GM10266 (cell line): ENCODE measurements at regions not wholly inside any gene's neighbourhood (a gene's known extent, or its start where the extent isn't known, plus 50 kb on each side); places are given as distances from the start of the nearest gene placed in this dataset.

Experiments
- DNase-seq: peaks from one replicate; pipeline ENCODE4 v3.0.0; 2012; ENCODE audit errors: extremely low spot score
- TF ChIP-seq, protein P1 (sequence below): IDR thresholded peaks from 2 replicates; pipeline ENCODE4 v1.5.1; 2012; ENCODE audit warnings: mild to moderate bottlenecking, low read depth; ENCODE audit not compliant: control insufficient read depth, insufficient read depth; ENCODE audit errors: missing control alignments

DNA sequence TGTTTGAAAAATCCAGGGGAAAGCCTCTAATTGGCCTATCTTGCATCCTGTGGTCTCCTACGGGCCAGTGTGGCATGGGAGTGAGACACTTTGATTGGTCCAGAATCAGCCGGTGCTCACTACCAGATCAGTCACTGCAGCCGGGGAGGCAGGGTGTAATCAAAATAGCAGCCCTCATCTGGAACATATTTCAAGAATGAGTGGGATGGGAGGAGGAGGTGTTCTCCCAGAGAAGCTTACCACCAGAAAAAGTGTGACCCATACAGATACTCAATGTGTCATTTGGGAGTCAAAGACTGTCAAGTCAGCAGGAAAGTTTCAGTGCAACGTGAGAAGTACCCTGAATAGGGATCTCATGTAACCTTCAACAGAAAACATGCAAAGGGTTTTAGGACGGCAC, 393.9 kb upstream of the SLC14A2 start:
- TF ChIP-seq, protein P1, sequence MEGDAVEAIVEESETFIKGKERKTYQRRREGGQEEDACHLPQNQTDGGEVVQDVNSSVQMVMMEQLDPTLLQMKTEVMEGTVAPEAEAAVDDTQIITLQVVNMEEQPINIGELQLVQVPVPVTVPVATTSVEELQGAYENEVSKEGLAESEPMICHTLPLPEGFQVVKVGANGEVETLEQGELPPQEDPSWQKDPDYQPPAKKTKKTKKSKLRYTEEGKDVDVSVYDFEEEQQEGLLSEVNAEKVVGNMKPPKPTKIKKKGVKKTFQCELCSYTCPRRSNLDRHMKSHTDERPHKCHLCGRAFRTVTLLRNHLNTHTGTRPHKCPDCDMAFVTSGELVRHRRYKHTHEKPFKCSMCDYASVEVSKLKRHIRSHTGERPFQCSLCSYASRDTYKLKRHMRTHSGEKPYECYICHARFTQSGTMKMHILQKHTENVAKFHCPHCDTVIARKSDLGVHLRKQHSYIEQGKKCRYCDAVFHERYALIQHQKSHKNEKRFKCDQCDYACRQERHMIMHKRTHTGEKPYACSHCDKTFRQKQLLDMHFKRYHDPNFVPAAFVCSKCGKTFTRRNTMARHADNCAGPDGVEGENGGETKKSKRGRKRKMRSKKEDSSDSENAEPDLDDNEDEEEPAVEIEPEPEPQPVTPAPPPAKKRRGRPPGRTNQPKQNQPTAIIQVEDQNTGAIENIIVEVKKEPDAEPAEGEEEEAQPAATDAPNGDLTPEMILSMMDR = no peak
- no peak for DNase-seq

DNA sequence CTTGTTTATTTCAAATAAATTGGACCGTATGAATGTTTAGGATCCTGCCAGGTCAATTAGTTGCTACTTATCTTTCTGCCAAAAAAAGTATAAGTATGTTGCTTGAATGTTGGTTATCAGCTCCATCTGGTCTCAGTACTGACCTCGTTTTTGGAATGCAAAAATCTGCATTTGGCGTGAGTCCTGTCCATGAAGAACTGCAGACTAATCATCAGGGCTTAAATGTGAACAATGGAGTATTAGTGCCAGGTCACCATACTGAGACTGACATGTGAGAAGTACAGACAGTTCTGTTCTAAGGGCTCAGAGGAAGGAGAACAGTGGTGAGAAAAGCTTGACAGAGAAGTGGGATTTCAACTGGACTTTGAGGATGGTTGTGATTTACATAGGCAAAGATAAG, 393.1 kb upstream of the SLC14A2 start:
- TF ChIP-seq, protein P1 = no peak
- DNase-seq = no peak

DNA sequence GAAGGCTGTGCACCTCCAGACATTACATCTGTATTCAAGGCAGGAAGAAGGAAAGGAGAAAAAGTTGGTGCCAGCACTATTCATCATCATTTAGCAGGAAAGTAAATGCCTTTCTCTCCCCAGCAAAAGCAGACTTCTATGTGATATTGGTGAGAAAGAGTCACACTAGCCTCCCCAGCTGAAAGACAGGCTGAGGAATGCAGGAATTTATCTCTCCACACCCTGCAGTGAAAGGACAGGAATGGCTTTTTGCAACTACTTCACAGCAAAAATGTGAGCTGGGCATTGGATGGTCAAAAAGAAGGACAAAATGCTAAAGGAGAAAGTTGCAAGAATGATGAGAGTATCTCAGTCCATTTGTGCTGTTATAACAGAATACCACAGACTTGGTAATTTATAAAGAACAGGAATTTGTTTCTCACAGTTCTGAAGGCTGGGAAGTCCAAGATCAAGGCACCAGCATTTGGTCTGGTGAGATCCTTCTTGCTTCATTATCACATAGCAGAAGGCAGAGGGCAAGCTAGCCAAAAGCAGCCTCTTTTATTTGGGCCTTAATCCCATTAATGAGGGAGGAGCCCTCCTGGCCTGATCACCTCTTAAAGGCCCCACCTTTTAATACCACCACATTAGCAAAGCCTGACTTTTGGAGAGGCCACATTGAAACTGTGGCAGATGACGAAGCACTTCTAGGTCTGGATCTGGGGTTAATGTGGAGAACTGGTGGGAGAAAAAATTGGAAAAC, 388.1 kb upstream of the SLC14A2 start:
- TF ChIP-seq, protein P1 = no peak
- no peak for DNase-seq

DNA sequence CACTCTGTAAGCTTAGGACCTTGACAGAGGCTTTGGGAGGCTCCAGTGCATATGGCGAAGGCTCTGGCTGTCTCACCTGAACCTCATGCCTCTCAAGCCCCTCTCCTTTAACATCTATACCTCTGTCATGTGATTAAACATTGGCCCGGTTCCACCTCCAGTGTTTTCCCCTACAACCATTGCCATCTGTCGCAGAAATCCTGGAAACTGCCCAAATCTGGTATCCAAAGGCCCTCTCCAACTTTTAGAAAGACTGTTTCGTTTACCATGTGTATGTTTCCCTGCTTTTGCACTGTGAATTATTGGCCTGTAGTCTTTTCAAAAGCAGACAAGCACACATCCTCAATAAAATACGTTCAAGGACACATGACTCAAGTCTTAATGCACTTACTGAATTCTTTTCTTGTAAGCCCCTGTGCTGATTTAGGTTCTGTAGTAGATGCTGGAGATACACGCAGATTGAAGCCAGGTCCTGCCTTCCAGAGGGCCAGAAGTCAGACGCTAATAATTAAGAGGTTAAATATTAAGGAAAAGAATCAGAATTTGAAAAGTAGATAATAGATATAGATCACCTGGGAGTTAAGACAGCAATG, 386.4 kb upstream of the SLC14A2 start:
- TF ChIP-seq, protein P1 = no peak
- DNase-seq = no peak

DNA sequence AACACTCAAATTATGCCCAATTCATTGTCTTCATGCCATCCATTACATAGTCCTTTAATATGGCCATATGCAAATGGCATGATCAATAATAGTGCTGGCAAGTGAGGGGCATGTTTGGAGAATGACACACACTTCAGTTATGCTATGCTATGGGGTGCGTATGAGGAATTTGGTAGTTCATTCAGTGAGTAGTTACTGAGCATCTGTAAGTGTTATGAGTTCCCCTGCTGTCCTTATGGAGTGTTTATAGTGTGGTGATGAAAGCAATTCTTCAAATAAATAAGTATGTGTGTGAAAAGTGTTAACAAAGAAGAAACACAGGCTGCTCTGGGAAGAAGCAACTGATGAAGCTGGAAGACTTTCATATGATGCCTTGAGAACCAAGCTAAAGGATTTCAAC, 383.7 kb upstream of the SLC14A2 start:
- no peak for DNase-seq
- TF ChIP-seq, protein P1 = no peak

DNA sequence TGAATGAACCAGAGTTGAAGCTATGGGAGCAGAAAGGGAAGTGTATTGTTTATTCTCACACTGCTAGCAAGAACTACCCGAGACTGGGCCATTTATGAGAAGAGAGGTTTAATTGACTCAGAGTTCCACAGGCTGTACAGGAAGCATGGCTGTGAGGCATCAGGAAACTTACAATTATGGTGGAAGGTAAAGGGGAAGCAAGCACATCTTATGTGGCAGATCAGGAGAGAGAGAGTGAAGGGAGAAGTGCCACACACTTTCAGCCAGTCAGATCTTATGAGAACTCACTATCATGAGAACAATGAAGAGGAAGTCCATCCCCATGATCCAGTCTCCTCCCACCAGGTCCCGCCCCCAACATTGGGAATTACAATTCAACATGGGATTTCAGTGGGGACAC, 383.2 kb upstream of the SLC14A2 start:
- TF ChIP-seq, protein P1 = no peak
- DNase-seq = no peak

DNA sequence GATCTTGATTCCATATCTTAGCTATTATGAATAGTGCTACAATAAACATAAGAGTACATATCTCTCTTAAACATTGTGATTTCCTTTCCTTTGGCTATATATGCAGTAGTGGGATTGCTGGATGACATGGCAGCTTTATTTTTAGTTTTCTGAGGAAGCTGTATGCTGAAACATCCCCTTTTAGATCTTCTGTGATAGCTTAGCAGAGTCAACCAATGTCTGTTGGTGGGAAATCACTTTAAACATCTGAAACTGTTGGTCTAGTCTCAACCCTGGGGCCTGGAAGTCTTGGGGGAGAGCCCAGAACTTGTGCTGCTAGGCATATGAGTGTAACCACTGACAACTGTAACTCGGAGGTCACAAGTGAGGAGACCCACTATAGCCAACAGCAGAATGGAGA, 378.6 kb upstream of the SLC14A2 start:
- no peak for DNase-seq
- TF ChIP-seq, protein P1 = no peak
